ENCODE measurements at regions not wholly inside any gene's neighbourhood (a gene's known extent, or its start where the extent isn't known, plus 50 kb on each side); places are given as distances from the start of the nearest gene placed in this dataset.

DNA sequence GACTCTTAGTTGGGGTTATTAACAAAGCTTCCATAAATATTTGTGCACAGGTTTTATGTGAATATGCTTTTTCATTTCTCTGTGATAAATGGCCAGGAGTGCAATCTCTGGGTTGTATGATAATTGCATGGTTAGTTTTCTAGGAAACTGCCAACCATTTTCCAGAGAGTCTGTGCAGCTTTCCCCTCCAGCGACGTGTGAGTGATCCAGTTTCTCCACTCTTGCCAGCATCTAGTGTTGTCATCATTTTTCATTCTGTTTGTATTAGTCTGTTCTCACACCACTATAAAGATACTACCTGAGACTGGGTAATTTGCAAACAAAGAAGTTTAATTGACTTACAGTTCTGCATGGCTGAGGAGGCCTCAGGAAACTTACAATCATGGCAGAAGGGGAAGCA, 319.6 kb upstream of the SHH start:
- no peak overlapping the region for H3K4me3 ChIP-seq
- no peaks in the 10 kb centered on the region for H3K36me3 ChIP-seq
- WGBS: 67% methylated on average over 2 of the region's 2 CpGs
- no peaks in the 10 kb centered on the region for H3K9me3 ChIP-seq
- no peak overlapping the region for H3K27ac ChIP-seq
- no peaks in the 10 kb centered on the region for H3K4me1 ChIP-seq
- no peak for TF ChIP-seq EP300 (IDR thresholded peaks at IDR 0.05)
- TF ChIP-seq POLR2A (IDR thresholded peaks at IDR 0.05): no peak
- TF ChIP-seq, protein P1, sequence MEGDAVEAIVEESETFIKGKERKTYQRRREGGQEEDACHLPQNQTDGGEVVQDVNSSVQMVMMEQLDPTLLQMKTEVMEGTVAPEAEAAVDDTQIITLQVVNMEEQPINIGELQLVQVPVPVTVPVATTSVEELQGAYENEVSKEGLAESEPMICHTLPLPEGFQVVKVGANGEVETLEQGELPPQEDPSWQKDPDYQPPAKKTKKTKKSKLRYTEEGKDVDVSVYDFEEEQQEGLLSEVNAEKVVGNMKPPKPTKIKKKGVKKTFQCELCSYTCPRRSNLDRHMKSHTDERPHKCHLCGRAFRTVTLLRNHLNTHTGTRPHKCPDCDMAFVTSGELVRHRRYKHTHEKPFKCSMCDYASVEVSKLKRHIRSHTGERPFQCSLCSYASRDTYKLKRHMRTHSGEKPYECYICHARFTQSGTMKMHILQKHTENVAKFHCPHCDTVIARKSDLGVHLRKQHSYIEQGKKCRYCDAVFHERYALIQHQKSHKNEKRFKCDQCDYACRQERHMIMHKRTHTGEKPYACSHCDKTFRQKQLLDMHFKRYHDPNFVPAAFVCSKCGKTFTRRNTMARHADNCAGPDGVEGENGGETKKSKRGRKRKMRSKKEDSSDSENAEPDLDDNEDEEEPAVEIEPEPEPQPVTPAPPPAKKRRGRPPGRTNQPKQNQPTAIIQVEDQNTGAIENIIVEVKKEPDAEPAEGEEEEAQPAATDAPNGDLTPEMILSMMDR (IDR thresholded peaks at IDR 0.05): no peak
- TF ChIP-seq POLR2AphosphoS5 (IDR thresholded peaks at IDR 0.05): no peak
- no peaks in the 10 kb centered on the region for H3K27me3 ChIP-seq
- no peak for DNase-seq (ENCODE audit: low spot score in 2 of 2)

DNA sequence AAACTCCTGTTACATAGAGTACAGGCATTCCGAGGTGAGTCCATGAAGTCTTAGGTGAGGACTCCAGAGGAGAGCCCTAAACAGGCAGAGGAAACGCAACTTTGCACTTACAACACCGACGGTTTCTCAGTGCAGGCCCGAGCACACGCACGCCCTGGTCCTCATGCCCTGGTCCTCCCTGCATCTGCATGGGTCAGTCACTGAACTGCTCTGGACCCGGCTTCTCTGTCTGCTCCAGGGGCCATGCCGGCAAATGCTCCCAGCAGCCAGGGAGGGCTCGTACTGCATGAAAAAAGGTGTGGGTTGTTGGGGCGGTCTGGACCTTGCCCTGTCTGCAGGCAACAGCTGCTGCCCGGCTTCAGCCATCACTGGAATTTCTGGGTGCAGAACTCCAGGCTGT, 317.3 kb upstream of the SHH start:
- Histone ChIP-seq H3K4me3 (no peak overlapping the region), H3K27me3 (no peaks in the 10 kb centered on the region), H3K27ac (no peak overlapping the region), H3K36me3 (no peaks in the 10 kb centered on the region), H3K9me3 (no peaks in the 10 kb centered on the region), H3K4me1 (no peaks in the 10 kb centered on the region)
- WGBS: 95% methylated on average over 11 of the region's 12 CpGs
- no peak for DNase-seq (ENCODE audit: low spot score in 2 of 2)
- TF ChIP-seq POLR2A (IDR thresholded peaks at IDR 0.05) (no peak), POLR2AphosphoS5 (IDR thresholded peaks at IDR 0.05) (no peak), EP300 (IDR thresholded peaks at IDR 0.05) (no peak)
- TF ChIP-seq, protein P1 (IDR thresholded peaks at IDR 0.05): no peak

DNA sequence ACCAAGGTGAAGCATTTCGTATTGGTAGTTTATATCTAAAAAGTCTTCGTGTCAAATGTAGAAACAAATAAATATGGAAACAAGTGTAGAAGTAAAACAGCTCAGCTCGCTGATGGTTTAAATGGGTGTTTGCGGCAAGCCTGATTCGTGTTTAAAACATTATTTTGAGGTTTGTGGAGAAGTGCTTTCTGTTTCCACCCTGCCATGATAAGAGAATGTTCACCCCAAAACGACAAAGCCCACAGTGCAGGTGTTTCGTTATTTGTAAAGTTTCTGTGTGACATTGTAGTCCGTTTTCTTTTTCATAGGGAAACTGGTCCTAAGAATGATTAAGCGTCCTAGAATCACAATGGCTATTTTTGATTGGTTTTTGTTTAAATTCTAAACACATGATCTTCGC, 316.2 kb upstream of the SHH start:
- DNase-seq (ENCODE audit: low spot score in 2 of 2): no peak
- Histone ChIP-seq H3K4me1 (no peaks in the 10 kb centered on the region), H3K9me3 (no peaks in the 10 kb centered on the region), H3K4me3 (no peak overlapping the region), H3K27me3 (no peaks in the 10 kb centered on the region), H3K36me3 (no peaks in the 10 kb centered on the region), H3K27ac (no peak overlapping the region)
- TF ChIP-seq POLR2A (IDR thresholded peaks at IDR 0.05): no peak
- no peak for TF ChIP-seq POLR2AphosphoS5 (IDR thresholded peaks at IDR 0.05)
- TF ChIP-seq, protein P1 (IDR thresholded peaks at IDR 0.05): no peak
- no peak for TF ChIP-seq EP300 (IDR thresholded peaks at IDR 0.05)
- 91% methylated on average over 10 of the region's 10 CpGs for WGBS

DNA sequence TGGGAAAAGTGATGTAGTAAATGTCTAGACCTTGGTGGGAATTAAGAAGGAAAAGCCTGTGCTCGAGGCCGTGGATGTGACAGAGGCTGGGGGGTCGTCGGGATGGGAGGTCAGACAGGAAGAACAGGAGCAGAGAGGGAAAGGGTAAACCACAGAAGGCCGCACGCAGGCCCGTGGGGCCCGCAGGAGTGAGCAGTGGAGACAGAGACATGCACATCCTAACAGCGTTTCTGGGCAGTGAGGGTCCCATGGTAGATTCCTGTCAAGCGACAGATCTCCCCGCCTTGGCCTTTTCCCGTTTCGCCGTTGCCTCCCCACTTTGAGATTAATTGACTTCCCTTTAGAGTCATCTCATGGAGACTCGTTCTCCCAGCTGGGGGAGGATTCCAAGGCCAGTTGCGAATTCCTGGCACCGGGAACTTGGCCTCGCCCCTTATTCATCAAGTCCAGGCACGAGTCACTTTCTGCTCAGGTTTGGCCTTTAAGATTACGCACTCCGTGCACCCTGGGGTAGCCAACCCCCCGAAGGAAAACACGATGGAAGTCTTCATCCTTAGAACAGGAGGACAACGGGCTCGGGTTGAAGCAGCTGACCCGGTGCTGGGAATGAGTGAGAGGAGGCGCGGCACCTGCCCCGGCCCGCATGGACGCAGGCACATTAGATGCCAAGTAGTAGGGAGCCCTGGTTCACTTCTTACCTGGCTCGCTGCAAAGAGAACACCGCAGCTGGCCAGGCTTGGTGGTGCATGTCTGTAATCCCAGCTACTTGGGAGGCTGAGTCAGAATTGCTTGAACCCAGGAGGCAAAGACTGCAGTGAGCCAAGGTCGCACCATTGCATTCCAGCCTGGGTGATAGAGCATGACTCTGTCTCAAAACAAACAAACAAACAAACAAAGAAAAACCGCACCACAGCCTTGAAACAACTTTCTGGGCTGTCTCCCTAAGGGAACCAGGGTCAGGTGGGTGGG, 315.2 kb upstream of the SHH start:
- no peaks in the 10 kb centered on the region for H3K4me1 ChIP-seq
- no peak overlapping the region for H3K4me3 ChIP-seq
- WGBS: 56% methylated on average over 35 of the region's 35 CpGs
- no peaks in the 10 kb centered on the region for H3K36me3 ChIP-seq
- DNase-seq (ENCODE audit: low spot score in 2 of 2): no peak
- H3K27me3 ChIP-seq: no peaks in the 10 kb centered on the region
- TF ChIP-seq POLR2AphosphoS5 (IDR thresholded peaks at IDR 0.05): no peak
- no peak for TF ChIP-seq POLR2A (IDR thresholded peaks at IDR 0.05)
- no peak for TF ChIP-seq EP300 (IDR thresholded peaks at IDR 0.05)
- TF ChIP-seq, protein P1 (IDR thresholded peaks at IDR 0.05): no peak
- H3K9me3 ChIP-seq: no peaks in the 10 kb centered on the region
- H3K27ac ChIP-seq: no peak overlapping the region

DNA sequence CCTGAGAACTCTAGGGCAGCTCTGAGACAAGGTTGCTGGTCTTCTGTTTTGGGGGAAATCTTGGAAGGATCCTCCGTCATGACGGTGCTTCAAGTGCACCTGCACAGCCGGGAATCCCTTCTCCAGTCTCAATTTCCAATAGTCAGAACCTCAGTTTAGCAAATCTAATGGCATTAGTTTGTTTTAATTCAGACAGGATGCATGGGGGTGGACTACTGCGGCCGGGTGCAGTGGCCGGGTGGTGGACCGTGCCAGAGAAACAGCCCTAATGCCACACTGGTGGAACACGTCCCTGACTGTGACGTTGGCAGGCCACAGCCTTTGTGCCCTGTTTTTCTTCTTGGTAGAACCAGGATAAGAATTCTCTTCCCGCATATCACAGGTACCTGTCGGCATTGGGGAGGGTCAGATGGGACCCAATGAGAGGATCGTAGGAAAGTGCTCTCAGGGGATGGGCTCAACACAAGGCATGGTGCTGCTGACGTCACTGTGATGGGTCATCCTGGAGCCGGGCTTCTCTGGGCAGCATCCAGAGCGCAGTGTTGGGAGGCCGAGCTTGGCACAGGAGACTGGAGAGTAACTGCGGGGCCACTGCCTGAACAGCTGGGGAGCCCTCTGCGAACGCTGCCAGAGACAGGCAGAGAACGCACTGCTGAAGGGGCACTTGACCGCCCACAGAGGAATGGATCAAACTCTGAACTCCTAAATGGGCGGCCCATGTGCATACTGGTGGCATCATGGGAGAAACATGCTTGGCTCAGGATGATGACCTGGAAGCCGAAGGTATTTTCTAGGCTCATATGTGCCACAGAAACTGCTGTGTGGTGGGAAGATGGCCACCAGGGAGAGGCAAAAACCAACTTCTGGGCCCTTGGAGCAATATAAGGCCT, 313.8 kb upstream of the SHH start:
- no peaks in the 10 kb centered on the region for H3K4me1 ChIP-seq
- no peak for DNase-seq (ENCODE audit: low spot score in 2 of 2)
- 94% methylated on average over 23 of the region's 23 CpGs for WGBS
- TF ChIP-seq POLR2A (IDR thresholded peaks at IDR 0.05): no peak
- TF ChIP-seq POLR2AphosphoS5 (IDR thresholded peaks at IDR 0.05): no peak
- TF ChIP-seq, protein P1 (IDR thresholded peaks at IDR 0.05): no peak
- TF ChIP-seq EP300 (IDR thresholded peaks at IDR 0.05): no peak
- H3K36me3 ChIP-seq: no peaks in the 10 kb centered on the region
- H3K27me3 ChIP-seq: no peaks in the 10 kb centered on the region
- H3K27ac ChIP-seq: no peak overlapping the region
- H3K4me3 ChIP-seq: no peak overlapping the region
- H3K9me3 ChIP-seq: no peaks in the 10 kb centered on the region

Data from suprapubic skin (tissue), 4 donors.